ENCODE measurements at regions not wholly inside any gene's neighbourhood (a gene's known extent, or its start where the extent isn't known, plus 50 kb on each side); places are given as distances from the start of the nearest gene placed in this dataset.

DNA sequence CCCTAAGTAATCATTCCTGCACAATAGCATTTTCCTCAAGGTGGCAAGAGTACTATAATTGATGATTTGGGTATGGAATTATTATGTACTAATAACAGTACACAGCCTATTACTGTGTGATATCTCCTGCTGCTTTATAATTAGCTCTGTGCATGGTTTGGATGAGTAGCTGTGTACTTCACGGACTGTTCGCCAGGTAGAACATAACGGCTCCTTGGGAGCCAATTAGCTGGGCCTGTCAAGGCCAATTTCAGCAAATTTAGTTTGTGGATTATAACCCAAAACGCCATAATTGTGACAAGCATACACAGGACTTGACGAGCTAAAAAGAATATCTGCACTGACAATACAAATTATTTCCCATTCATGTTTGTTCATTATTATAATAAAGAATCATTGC is 1584.2 kb downstream of the SLITRK1 start:
- H3K4me3 ChIP-seq (ENCODE audit: low read depth in 1 of 3, low read length in 3 of 3), result no peak overlapping the region
- DNase-seq (no peak), FAIRE-seq (no peak)
- no peaks in the 10 kb centered on the region for H3K9me3 ChIP-seq (ENCODE audit: control insufficient read depth in 2 of 2, insufficient read depth in 1 of 2, low read depth in 1 of 2, low read length in 1 of 2)
- no peaks in the 10 kb centered on the region for H3K27me3 ChIP-seq (ENCODE audit: control insufficient read depth in 3 of 3, insufficient read depth in 3 of 3, low read length in 3 of 3)
- WGBS, 3 donors, result 87 to 91% (median 88%) methylated on average over 5 of the region's 5 CpGs
- H3K27ac ChIP-seq (ENCODE audit: low read depth in 1 of 3, low read length in 2 of 3), result no peak overlapping the region
- H3K4me1 ChIP-seq (ENCODE audit: control insufficient read depth in 3 of 3, insufficient read depth in 2 of 3, low read depth in 1 of 3, low read length in 2 of 3), result no peaks in the 10 kb centered on the region
- no peaks in the 10 kb centered on the region for H3K36me3 ChIP-seq (ENCODE audit: control insufficient read depth in 3 of 3, insufficient read depth in 2 of 3, low read depth in 1 of 3, low read length in 3 of 3)

DNA sequence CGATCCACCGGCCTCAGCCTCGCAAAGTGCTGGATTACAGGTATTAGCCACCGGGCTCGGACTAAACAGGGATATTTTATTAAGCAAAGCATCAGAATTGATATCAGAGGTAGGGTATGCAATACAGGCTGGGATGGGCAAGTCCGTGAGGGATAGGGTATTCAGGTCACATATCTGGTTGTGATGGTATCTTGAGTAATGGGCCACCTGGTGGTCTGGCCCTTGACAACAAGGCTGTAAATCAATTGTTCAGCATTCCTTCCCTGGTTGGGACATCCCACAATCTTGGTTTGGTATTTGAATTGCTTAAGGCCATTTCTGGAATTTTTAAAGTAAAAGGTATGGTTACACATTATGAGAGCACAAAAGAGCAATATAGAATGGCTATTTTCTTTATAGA is 1588.0 kb downstream of the SLITRK1 start:
- H3K27ac ChIP-seq (ENCODE audit: low read depth in 1 of 3, low read length in 2 of 3), result no peak overlapping the region
- no peaks in the 10 kb centered on the region for H3K27me3 ChIP-seq (ENCODE audit: control insufficient read depth in 3 of 3, insufficient read depth in 3 of 3, low read length in 3 of 3)
- no peak for DNase-seq
- H3K36me3 ChIP-seq (ENCODE audit: control insufficient read depth in 3 of 3, insufficient read depth in 2 of 3, low read depth in 1 of 3, low read length in 3 of 3), result no peaks in the 10 kb centered on the region
- no peak overlapping the region for H3K4me3 ChIP-seq (ENCODE audit: low read depth in 1 of 3, low read length in 3 of 3)
- FAIRE-seq, result no peak
- no peaks in the 10 kb centered on the region for H3K9me3 ChIP-seq (ENCODE audit: control insufficient read depth in 2 of 2, insufficient read depth in 1 of 2, low read depth in 1 of 2, low read length in 1 of 2)
- no peaks in the 10 kb centered on the region for H3K4me1 ChIP-seq (ENCODE audit: control insufficient read depth in 3 of 3, insufficient read depth in 2 of 3, low read depth in 1 of 3, low read length in 2 of 3)
- WGBS, 3 donors, result 86 to 90% (median 89%) methylated on average over 6 of the region's 6 CpGs

- no peak for FAIRE-seq
- Histone ChIP-seq H3K36me3 (ENCODE audit: control insufficient read depth in 3 of 3, insufficient read depth in 2 of 3, low read depth in 1 of 3, low read length in 3 of 3) (no peaks in the 10 kb centered on the region), H3K4me3 (ENCODE audit: low read depth in 1 of 3, low read length in 3 of 3) (no peak overlapping the region), H3K27me3 (ENCODE audit: control insufficient read depth in 3 of 3, insufficient read depth in 3 of 3, low read length in 3 of 3) (no peaks in the 10 kb centered on the region), H3K27ac (ENCODE audit: low read depth in 1 of 3, low read length in 2 of 3) (no peak overlapping the region), H3K9me3 (ENCODE audit: control insufficient read depth in 2 of 2, insufficient read depth in 1 of 2, low read depth in 1 of 2, low read length in 1 of 2) (peaks cover 0 to under 1% of the 10 kb centered on the region in 2 donors), H3K4me1 (ENCODE audit: control insufficient read depth in 3 of 3, insufficient read depth in 2 of 3, low read depth in 1 of 3, low read length in 2 of 3) (no peaks in the 10 kb centered on the region)
- DNase-seq, result no peak
- 60 to 77% (median 75%) methylated on average over 2 of the region's 2 CpGs for WGBS, 3 donors
Observed at GRCh38 chr13:82292334-82292733, 1589.9 kb downstream of the SLITRK1 start.

DNA sequence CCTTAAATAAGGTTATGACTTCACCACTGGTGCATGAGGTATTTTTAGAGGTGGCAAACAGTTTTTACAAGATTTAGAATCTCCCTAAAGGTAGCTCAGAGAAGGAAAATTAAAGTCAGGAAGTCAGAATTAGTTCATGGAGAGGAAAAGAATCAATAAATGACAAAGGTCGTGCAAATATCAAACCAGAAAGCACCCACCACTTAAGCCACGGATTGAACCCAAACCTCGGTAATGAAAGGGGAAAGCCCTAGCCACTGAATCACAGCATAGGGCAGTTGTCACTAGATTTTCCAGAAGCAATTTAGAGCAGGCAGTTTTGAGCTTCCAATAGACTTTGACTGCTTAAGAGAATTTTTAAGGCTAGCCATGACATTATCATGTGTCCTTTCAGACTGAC is 1590.4 kb downstream of the SLITRK1 start:
- Histone ChIP-seq H3K27ac (ENCODE audit: low read depth in 1 of 3, low read length in 2 of 3) (no peak overlapping the region), H3K9me3 (ENCODE audit: control insufficient read depth in 2 of 2, insufficient read depth in 1 of 2, low read depth in 1 of 2, low read length in 1 of 2) (peaks cover 0 to 3% of the 10 kb centered on the region in 2 donors), H3K4me1 (ENCODE audit: control insufficient read depth in 3 of 3, insufficient read depth in 2 of 3, low read depth in 1 of 3, low read length in 2 of 3) (no peaks in the 10 kb centered on the region), H3K4me3 (ENCODE audit: low read depth in 1 of 3, low read length in 3 of 3) (no peak overlapping the region), H3K36me3 (ENCODE audit: control insufficient read depth in 3 of 3, insufficient read depth in 2 of 3, low read depth in 1 of 3, low read length in 3 of 3) (no peaks in the 10 kb centered on the region), H3K27me3 (ENCODE audit: control insufficient read depth in 3 of 3, insufficient read depth in 3 of 3, low read length in 3 of 3) (no peaks in the 10 kb centered on the region)
- WGBS, 3 donors, result 20 to 62% (median 42%) methylated on average over 3 of the region's 3 CpGs
- no peak for DNase-seq
- FAIRE-seq, result no peak

DNA sequence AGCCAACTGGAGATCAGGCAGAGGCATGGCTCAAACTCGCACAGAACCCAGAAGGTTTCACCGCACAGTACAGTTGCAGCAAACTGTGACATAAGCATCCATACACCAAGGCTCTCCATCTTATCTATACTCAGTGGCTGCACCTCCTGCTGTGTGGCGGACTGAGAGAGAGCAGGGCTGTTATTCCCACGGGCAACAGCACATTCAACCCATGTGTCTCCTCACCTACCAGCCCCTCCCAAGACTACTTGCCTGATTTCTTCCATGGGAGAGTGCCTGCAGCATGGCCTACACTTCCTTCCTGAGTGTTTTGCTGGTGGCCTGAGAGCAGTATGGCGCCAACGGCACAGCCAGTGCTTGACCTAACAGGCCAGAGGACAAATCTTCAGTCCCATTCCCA is 1606.6 kb downstream of the SLITRK1 start:
- H3K9me3 ChIP-seq (ENCODE audit: control insufficient read depth in 2 of 2, insufficient read depth in 1 of 2, low read depth in 1 of 2, low read length in 1 of 2), result no peaks in the 10 kb centered on the region
- DNase-seq, result no peak
- no peak overlapping the region for H3K27ac ChIP-seq (ENCODE audit: low read depth in 1 of 3, low read length in 2 of 3)
- H3K27me3 ChIP-seq (ENCODE audit: control insufficient read depth in 3 of 3, insufficient read depth in 3 of 3, low read length in 3 of 3), result no peaks in the 10 kb centered on the region
- no peaks in the 10 kb centered on the region for H3K4me1 ChIP-seq (ENCODE audit: control insufficient read depth in 3 of 3, insufficient read depth in 2 of 3, low read depth in 1 of 3, low read length in 2 of 3)
- H3K36me3 ChIP-seq (ENCODE audit: control insufficient read depth in 3 of 3, insufficient read depth in 2 of 3, low read depth in 1 of 3, low read length in 3 of 3), result no peaks in the 10 kb centered on the region
- no peak for FAIRE-seq
- no peak overlapping the region for H3K4me3 ChIP-seq (ENCODE audit: low read depth in 1 of 3, low read length in 3 of 3)
- 82 to 88% (median 86%) methylated on average over 6 of the region's 6 CpGs for WGBS, 3 donors

GRCh38 chr13:82259284-82259683 is 1623.0 kb downstream of the SLITRK1 start:
- no peak for DNase-seq
- Histone ChIP-seq H3K4me3 (ENCODE audit: low read depth in 1 of 3, low read length in 3 of 3) (no peak overlapping the region), H3K9me3 (ENCODE audit: control insufficient read depth in 2 of 2, insufficient read depth in 1 of 2, low read depth in 1 of 2, low read length in 1 of 2) (peaks cover 0 to 7% of the 10 kb centered on the region in 2 donors), H3K36me3 (ENCODE audit: control insufficient read depth in 3 of 3, insufficient read depth in 2 of 3, low read depth in 1 of 3, low read length in 3 of 3) (no peaks in the 10 kb centered on the region), H3K27ac (ENCODE audit: low read depth in 1 of 3, low read length in 2 of 3) (no peak overlapping the region), H3K4me1 (ENCODE audit: control insufficient read depth in 3 of 3, insufficient read depth in 2 of 3, low read depth in 1 of 3, low read length in 2 of 3) (no peaks in the 10 kb centered on the region), H3K27me3 (ENCODE audit: control insufficient read depth in 3 of 3, insufficient read depth in 3 of 3, low read length in 3 of 3) (no peaks in the 10 kb centered on the region)
- no peak for FAIRE-seq
- WGBS, 3 donors, result 93 to 95% (median 94%) methylated on average over 13 of the region's 13 CpGs

DNA sequence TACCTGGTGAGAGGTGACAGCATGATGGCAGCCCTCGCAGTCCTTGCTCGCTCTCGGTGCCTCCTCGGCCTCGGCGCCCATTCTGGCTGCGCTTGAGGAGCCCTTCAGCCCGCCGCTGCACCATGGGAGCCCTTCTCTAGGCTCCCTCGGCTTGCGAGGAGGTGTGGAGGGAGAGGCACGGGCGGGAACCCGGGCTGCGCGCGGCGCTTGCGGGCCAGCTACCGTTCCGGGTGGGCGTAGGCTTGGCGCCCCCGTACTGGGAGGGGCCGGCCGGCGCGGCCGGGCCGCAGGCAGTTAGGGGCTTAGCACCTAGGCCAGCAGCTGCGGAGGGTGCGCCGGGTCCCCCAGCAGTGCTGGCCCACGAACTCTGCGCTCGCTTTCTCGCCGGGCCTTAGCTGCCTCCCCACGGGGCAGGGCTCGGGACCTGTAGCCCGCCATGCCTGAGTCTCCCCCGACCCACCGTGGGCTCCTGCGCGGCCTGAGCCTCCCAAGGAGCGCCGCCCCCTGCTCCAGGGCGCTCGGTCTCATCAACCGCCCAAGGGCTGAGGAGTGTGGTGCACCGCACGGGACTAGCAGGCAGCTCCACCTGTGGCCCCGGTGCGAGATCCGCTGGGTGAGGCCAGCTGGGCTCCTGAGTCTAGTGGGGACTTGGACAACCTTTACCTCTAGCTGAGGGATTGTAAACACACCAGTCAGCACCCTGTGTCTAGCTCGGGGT is 1624.3 kb downstream of the SLITRK1 start:
- no peaks in the 10 kb centered on the region for H3K27me3 ChIP-seq (ENCODE audit: control insufficient read depth in 3 of 3, insufficient read depth in 3 of 3, low read length in 3 of 3)
- no peaks in the 10 kb centered on the region for H3K36me3 ChIP-seq (ENCODE audit: control insufficient read depth in 3 of 3, insufficient read depth in 2 of 3, low read depth in 1 of 3, low read length in 3 of 3)
- DNase-seq (no peak), FAIRE-seq (no peak)
- no peak overlapping the region for H3K27ac ChIP-seq (ENCODE audit: low read depth in 1 of 3, low read length in 2 of 3)
- no peaks in the 10 kb centered on the region for H3K4me1 ChIP-seq (ENCODE audit: control insufficient read depth in 3 of 3, insufficient read depth in 2 of 3, low read depth in 1 of 3, low read length in 2 of 3)
- 94 to 96% (median 95%) methylated on average over 47 to 56 of the region's 56 CpGs for WGBS, 3 donors
- no peak overlapping the region for H3K4me3 ChIP-seq (ENCODE audit: low read depth in 1 of 3, low read length in 3 of 3)
- H3K9me3 ChIP-seq (ENCODE audit: control insufficient read depth in 2 of 2, insufficient read depth in 1 of 2, low read depth in 1 of 2, low read length in 1 of 2), result peaks cover 0 to 7% of the 10 kb centered on the region in 2 donors

DNA sequence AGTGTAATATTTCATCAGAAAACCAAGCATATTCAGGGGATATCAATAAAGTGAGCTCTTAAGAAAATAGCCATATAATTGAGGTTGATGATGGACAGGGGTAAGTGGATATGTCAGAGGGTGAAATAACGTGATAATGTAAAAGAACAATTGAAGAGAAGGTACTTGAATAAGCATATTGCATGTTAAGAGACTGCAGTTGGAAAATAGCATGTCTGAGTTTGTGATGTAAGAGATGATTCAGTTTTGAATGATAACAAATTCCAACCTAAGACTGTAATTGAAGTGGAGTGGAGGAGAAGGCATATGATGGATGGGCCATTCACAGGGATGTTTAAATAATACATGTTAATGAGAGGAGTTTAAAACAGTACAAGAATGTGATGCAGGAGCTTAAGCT is 1633.5 kb downstream of the SLITRK1 start:
- Histone ChIP-seq H3K4me1 (ENCODE audit: control insufficient read depth in 3 of 3, insufficient read depth in 2 of 3, low read depth in 1 of 3, low read length in 2 of 3) (no peaks in the 10 kb centered on the region), H3K27ac (ENCODE audit: low read depth in 1 of 3, low read length in 2 of 3) (no peak overlapping the region), H3K27me3 (ENCODE audit: control insufficient read depth in 3 of 3, insufficient read depth in 3 of 3, low read length in 3 of 3) (no peaks in the 10 kb centered on the region), H3K4me3 (ENCODE audit: low read depth in 1 of 3, low read length in 3 of 3) (no peak overlapping the region), H3K9me3 (ENCODE audit: control insufficient read depth in 2 of 2, insufficient read depth in 1 of 2, low read depth in 1 of 2, low read length in 1 of 2) (no peaks in the 10 kb centered on the region), H3K36me3 (ENCODE audit: control insufficient read depth in 3 of 3, insufficient read depth in 2 of 3, low read depth in 1 of 3, low read length in 3 of 3) (no peaks in the 10 kb centered on the region)
- no peak for FAIRE-seq
- WGBS, 3 donors, result 40 to 70% (median 57%) methylated on average over 1 of the region's 1 CpG
- DNase-seq, result no peak

GRCh38 chr13:82245860-82246259 is 1636.4 kb downstream of the SLITRK1 start:
- Histone ChIP-seq H3K4me1 (ENCODE audit: control insufficient read depth in 3 of 3, insufficient read depth in 2 of 3, low read depth in 1 of 3, low read length in 2 of 3) (no peaks in the 10 kb centered on the region), H3K9me3 (ENCODE audit: control insufficient read depth in 2 of 2, insufficient read depth in 1 of 2, low read depth in 1 of 2, low read length in 1 of 2) (no peaks in the 10 kb centered on the region), H3K27me3 (ENCODE audit: control insufficient read depth in 3 of 3, insufficient read depth in 3 of 3, low read length in 3 of 3) (no peaks in the 10 kb centered on the region), H3K27ac (ENCODE audit: low read depth in 1 of 3, low read length in 2 of 3) (no peak overlapping the region), H3K4me3 (ENCODE audit: low read depth in 1 of 3, low read length in 3 of 3) (no peak overlapping the region), H3K36me3 (ENCODE audit: control insufficient read depth in 3 of 3, insufficient read depth in 2 of 3, low read depth in 1 of 3, low read length in 3 of 3) (no peaks in the 10 kb centered on the region)
- FAIRE-seq, result no peak
- 84 to 95% (median 88%) methylated on average over 1 of the region's 1 CpG for WGBS, 3 donors
- DNase-seq, result no peak

Data from small intestine (tissue), 7 donors.